Fibroblast of lung (primary cell): ENCODE measurements at regions not wholly inside any gene's neighbourhood (a gene's known extent, or its start where the extent isn't known, plus 50 kb on each side); places are given as distances from the start of the nearest gene placed in this dataset.
"Not testable (repeated sequence)": the region's sequence is repeated elsewhere in the genome, so short reads cannot be mapped to it uniquely, and the experiment has no call there.

Experiments used
- DNase-seq, 2 donors: peaks; one replicate each; pipeline versions ENCODE4 v3.0.0 to v3.0.0-alpha.2; 2010; ENCODE audit warnings: low read depth in 2 of 2
- H2AFZ ChIP-seq: 2 replicates; pipeline ENCODE4 v1.5.1; 2012; ENCODE audit warnings: low read length, control low read depth, inconsistent platforms
- H3K27ac ChIP-seq: 2 replicates; pipeline ENCODE4 v1.5.1; 2011; ENCODE audit warnings: low read length, control low read depth; ENCODE audit not compliant: insufficient read depth
- H3K27me3 ChIP-seq: 2 replicates; pipeline ENCODE4 v1.5.1; 2011; ENCODE audit warnings: mild to moderate bottlenecking, low read length; ENCODE audit not compliant: control insufficient read depth, insufficient read depth
- H3K36me3 ChIP-seq: 2 replicates; pipeline ENCODE4 v1.5.1; 2011; ENCODE audit warnings: low read length; ENCODE audit not compliant: control insufficient read depth, insufficient read depth
- H3K4me1 ChIP-seq: 2 replicates; pipeline ENCODE4 v1.5.1; 2011; ENCODE audit warnings: low read length; ENCODE audit not compliant: control insufficient read depth, insufficient read depth; ENCODE audit errors: extremely low read depth
- H3K4me2 ChIP-seq: 2 replicates; pipeline ENCODE4 v1.5.1; 2011; ENCODE audit warnings: low read length, control low read depth; ENCODE audit not compliant: insufficient read depth; ENCODE audit errors: extremely low read depth
- H3K4me3 ChIP-seq, 4 experiments: fragments of 200-600 bp in 1 of 4; sonication (generic) in 1 of 4; replicated peaks in 1 of 4; 2 replicates each; pipeline ENCODE4 v1.5.1; 2011 to 2016; ENCODE audit warnings: low read length in 4 of 4, low read depth in 3 of 4, mild to moderate bottlenecking in 3 of 4, control low read depth in 2 of 4, inconsistent platforms in 1 of 4, mixed read lengths in 1 of 4; ENCODE audit not compliant: insufficient read depth in 1 of 4; ENCODE audit errors: control extremely low read depth in 1 of 4
- H3K79me2 ChIP-seq: 2 replicates; pipeline ENCODE4 v1.5.1; 2012; ENCODE audit warnings: mild to moderate bottlenecking, low read length, inconsistent platforms; ENCODE audit not compliant: control insufficient read depth, insufficient read depth
- H3K9ac ChIP-seq: 2 replicates; pipeline ENCODE4 v1.5.1; 2011; ENCODE audit warnings: mild to moderate bottlenecking, low read length, control low read depth; ENCODE audit not compliant: insufficient read depth
- H3K9me3 ChIP-seq: 2 replicates; pipeline ENCODE4 v1.5.1; 2012; ENCODE audit warnings: low read depth, low read length; ENCODE audit not compliant: control insufficient read depth, insufficient read depth
- H4K20me1 ChIP-seq: 2 replicates; pipeline ENCODE4 v1.5.1; 2011; ENCODE audit warnings: low read length; ENCODE audit not compliant: control insufficient read depth, insufficient read depth; ENCODE audit errors: extremely low read depth
- EZH2 ChIP-seq: IDR thresholded peaks from 2 replicates; pipeline ENCODE4 v1.5.1; 2012; ENCODE audit warnings: low read length, control low read depth, mild to moderate bottlenecking; ENCODE audit errors: missing control alignments
- TF ChIP-seq, protein P1 (sequence below), 2 donors: IDR thresholded peaks in 1 of 2; conservative IDR thresholded peaks in 1 of 2; 1 replicate in 1 of 2; 2 replicates in 1 of 2; pipeline ENCODE4 v1.5.1; 2011 to 2012; ENCODE audit warnings: low read length in 2 of 2, control low read depth in 1 of 2, inconsistent platforms in 1 of 2, low read depth in 1 of 2, mild to moderate bottlenecking in 1 of 2

DNA sequence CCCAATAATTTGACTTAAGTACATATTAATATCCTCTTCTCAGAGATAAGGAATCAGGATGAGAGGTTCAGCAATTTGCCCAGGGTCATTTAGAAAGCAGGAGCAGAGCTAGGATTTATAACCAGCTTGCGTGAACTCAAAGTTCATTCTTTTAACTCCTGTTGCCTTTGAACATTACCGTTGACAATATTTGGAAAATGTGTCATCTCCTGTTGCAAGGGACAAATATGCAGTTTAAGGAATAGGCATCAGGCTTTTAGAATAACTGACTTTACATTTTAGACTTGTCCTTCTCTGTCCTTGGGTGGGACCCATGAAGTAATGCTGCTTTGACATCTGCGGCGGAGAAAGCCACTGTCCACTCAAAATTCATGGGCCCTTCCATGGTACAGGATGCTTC, 252.2 kb upstream of the RGMA start:
- Histone ChIP-seq H3K4me3 (no peak overlapping the region), H4K20me1 (no peaks in the 10 kb centered on the region), H3K9me3 (no peaks in the 10 kb centered on the region), H3K27me3 (no peaks in the 10 kb centered on the region), H3K27ac (no peak overlapping the region), H3K4me2 (no peak overlapping the region), H2AFZ (no peak overlapping the region), H3K4me1 (no peaks in the 10 kb centered on the region), H3K9ac (no peak overlapping the region), H3K79me2 (no peaks in the 10 kb centered on the region), H3K36me3 (no peaks in the 10 kb centered on the region)
- TF ChIP-seq, protein P1, sequence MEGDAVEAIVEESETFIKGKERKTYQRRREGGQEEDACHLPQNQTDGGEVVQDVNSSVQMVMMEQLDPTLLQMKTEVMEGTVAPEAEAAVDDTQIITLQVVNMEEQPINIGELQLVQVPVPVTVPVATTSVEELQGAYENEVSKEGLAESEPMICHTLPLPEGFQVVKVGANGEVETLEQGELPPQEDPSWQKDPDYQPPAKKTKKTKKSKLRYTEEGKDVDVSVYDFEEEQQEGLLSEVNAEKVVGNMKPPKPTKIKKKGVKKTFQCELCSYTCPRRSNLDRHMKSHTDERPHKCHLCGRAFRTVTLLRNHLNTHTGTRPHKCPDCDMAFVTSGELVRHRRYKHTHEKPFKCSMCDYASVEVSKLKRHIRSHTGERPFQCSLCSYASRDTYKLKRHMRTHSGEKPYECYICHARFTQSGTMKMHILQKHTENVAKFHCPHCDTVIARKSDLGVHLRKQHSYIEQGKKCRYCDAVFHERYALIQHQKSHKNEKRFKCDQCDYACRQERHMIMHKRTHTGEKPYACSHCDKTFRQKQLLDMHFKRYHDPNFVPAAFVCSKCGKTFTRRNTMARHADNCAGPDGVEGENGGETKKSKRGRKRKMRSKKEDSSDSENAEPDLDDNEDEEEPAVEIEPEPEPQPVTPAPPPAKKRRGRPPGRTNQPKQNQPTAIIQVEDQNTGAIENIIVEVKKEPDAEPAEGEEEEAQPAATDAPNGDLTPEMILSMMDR (conservative IDR thresholded peaks at IDR 0.05 in 1 of 2, IDR thresholded peaks at IDR 0.05 in 1 of 2; ENCODE audit: low read depth in 1 of 2, low read length in 2 of 2): no peak
- TF ChIP-seq EZH2: no peak
- DNase-seq: no peak

DNA sequence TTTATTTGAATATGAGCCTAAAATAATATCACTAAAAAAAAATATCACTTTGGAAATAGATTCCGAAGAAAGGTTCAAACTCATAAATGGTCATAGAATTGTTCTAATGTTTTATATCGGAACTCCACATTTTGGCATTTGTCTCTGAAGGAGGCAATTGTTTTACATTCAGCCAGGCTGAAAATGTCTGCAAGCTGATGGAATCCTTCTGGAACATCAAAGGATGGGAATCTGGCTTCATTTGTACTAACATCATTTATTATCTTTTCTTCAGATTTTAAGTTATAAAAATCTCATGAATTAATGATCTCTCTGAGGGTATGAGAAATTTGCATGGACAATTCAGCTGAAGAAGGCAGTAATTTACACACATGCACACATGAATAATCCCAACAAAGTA, 251.4 kb upstream of the RGMA start:
- H3K27me3 ChIP-seq: no peaks in the 10 kb centered on the region
- no peaks in the 10 kb centered on the region for H3K9me3 ChIP-seq
- H3K27ac ChIP-seq: no peak overlapping the region
- H3K79me2 ChIP-seq: no peaks in the 10 kb centered on the region
- H3K36me3 ChIP-seq: no peaks in the 10 kb centered on the region
- H3K4me1 ChIP-seq: no peaks in the 10 kb centered on the region
- H3K9ac ChIP-seq: no peak overlapping the region
- no peak for DNase-seq
- H3K4me3 ChIP-seq: no peak overlapping the region
- TF ChIP-seq, protein P1 (conservative IDR thresholded peaks at IDR 0.05 in 1 of 2, IDR thresholded peaks at IDR 0.05 in 1 of 2; ENCODE audit: low read depth in 1 of 2, low read length in 2 of 2): no peak
- TF ChIP-seq EZH2: no peak
- H2AFZ ChIP-seq: no peak overlapping the region
- H3K4me2 ChIP-seq: no peak overlapping the region
- no peaks in the 10 kb centered on the region for H4K20me1 ChIP-seq

DNA sequence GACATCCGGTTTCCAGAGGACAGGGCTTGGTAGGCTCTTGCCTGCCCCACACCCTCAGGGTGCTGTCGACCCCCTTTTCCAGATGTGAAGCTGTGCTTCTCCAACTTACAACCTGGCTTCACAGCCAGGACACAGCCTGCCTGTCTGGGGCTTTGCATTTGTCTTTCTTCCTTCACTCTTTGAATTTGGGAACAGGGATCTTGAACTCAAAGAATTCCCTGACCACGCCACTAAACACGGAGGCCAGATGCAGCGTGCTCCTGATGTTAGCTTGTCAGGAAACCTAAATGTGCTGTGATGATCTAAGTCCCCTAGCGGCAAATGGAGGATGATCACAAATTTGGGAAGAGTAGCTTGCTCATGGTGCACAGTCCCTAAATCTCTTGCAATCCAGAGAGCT, 244.8 kb upstream of the RGMA start:
- Histone ChIP-seq H3K9ac (no peak overlapping the region), H3K4me1 (no peaks in the 10 kb centered on the region), H2AFZ (no peak overlapping the region), H3K27me3 (no peaks in the 10 kb centered on the region), H4K20me1 (no peaks in the 10 kb centered on the region), H3K79me2 (no peaks in the 10 kb centered on the region), H3K27ac (no peak overlapping the region), H3K36me3 (no peaks in the 10 kb centered on the region), H3K9me3 (no peaks in the 10 kb centered on the region), H3K4me3 (no peak overlapping the region), H3K4me2 (no peak overlapping the region)
- no peak for DNase-seq
- no peak for TF ChIP-seq EZH2
- TF ChIP-seq, protein P1 (conservative IDR thresholded peaks at IDR 0.05 in 1 of 2, IDR thresholded peaks at IDR 0.05 in 1 of 2; ENCODE audit: low read depth in 1 of 2, low read length in 2 of 2): no peak

DNA sequence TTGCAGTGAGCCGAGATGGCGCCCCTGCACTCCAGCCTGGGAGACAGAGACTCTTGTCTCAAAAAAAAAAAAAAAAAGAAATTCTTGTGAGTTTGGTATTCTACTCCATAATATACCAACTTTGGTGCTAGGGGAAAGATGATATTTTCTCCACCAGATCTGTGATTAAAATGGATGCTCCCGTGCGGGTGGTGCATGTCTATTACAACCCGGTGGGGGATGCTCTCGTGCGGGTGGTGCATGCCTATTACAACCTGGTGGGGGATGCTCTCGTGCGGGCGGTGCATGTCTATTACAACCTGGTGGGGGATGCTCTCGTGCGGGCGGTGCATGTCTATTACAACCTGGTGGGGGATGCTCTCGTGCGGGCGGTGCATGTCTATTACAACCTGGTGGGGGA, 244.1 kb upstream of the RGMA start:
- H3K27ac ChIP-seq, H3K4me2 ChIP-seq, H4K20me1 ChIP-seq: not testable (repeated sequence)

More for the DNA sequence above, 244.1 kb upstream of the RGMA start:
- not testable (repeated sequence) for H3K36me3 ChIP-seq, H3K9ac ChIP-seq, H3K4me1 ChIP-seq, H2AFZ ChIP-seq, H3K79me2 ChIP-seq, H3K4me3 ChIP-seq, DNase-seq, H3K9me3 ChIP-seq, H3K27me3 ChIP-seq
